GM18861 (cell line): ENCODE measurements at regions not wholly inside any gene's neighbourhood (a gene's known extent, or its start where the extent isn't known, plus 50 kb on each side); places are given as distances from the start of the nearest gene placed in this dataset.
"Not testable (repeated sequence)": the region's sequence is repeated elsewhere in the genome, so short reads cannot be mapped to it uniquely, and the experiment has no call there.

ENCODE experiments used
- ATAC-seq: cut with Tn5 transposase; IDR thresholded peaks from one replicate; pipeline ENCODE4 v1.9.1; 2021; ENCODE audit not compliant: unreplicated experiment

- ATAC-seq = no peak
These were observed 87.7 kb downstream of the DCK start for GRCh38 chr4:71081192-71081591.

DNA sequence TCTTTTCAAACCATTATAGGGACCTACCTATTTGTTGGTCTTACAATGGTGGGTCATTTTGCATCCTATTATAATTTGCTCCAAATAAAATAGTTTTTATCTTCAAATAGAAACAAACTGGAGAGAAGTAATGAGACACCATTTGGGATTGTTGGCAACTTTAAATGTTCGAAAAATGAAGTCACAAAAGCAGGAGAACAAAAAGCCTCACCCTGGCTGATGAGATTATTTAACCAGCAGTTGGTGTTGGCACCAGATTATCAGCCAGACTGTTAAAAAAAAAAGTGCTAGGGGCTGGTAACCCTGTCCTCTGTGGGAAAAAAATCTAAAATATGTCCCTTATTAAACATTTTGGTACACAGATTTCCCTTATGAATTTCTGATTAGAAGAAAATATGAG, 100.3 kb downstream of the DCK start:
- ATAC-seq = no peak

- ATAC-seq = no peak
These were observed 100.8 kb downstream of the DCK start for GRCh38 chr4:71094201-71094600.

DNA sequence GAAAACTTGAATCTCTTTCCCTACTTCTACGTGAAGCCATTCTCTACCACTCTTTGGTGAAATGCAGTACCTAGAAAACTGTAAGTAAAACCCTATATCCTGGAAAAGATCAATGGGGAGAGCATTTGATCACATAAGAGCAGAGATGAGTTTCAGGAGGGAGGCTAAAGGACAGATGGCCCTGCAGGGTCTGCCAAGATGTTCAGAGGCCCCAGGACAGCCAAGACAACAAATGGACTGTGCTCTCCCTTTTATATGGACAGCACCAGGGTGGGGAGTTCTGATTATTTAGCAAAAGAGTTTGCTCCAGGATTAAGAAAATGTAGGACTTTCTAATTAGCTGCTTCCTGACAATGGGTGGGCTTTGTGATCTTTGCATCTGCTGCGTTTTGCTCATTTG, 101.7 kb downstream of the DCK start:
- ATAC-seq = no peak

- no peak for ATAC-seq
These were observed 102.1 kb downstream of the DCK start for GRCh38 chr4:71095545-71095944.

DNA sequence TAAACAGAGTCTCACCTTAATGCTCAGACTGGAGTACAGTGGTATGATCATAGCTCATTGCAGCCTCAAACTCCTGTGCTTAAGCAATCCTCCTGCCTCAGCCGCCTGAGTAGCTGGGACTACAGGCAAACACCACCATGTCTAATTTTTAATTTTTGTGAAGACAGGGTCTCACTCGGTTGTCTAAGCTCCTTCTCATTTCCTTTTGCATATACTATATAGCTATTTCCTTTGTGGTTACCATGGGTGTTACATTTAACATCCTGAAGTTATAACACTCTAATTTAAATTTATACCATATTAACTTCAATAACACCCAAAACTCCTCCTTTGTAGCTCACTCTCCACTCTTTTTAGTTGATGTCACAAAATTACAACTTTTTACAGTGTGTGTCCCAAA, 114.3 kb downstream of the DCK start:
- ATAC-seq = no peak

DNA sequence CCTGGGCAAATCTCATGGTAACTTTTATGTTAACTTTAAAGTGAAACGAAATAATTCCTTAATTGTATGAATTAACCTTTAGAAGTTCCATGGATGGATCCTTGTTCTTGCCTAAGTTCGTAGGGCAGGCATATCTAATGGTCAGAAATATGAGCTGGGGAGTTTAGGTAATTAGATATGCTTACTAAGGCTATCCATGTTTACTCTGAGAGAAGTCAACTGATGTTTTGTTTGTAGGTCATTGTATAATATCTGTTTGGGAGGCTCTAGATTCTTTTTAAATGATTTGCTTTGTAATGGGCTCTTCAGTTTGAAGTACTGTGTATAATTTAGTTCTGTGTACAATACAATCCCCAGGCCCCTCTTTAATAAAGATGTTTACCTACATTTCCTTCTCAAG, 117.0 kb downstream of the DCK start:
- ATAC-seq = no peak

GRCh38 chr4:71111133-71111532, 117.7 kb downstream of the DCK start:
- ATAC-seq = not testable (repeated sequence)

DNA sequence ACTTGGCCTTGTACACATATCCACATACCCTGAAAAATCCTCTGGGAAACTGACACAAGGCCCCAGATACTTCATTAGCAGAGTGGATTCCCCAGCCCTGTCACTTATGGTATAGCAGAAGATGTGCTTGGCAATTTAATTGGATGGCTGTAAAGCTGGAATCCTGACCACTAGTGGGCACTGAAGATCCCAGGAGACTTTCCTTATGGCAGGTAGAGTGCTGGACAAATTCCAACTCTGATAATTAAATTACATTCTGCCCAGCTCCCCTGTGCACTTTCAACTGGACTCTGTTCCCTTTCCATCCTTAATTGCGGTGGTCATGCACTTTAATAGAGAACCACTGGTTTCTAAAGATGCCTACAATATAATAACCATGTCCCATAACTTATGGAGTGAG, 119.8 kb downstream of the DCK start:
- ATAC-seq = no peak

GRCh38 chr4:71120831-71121524, 127.5 kb downstream of the DCK start:
- ATAC-seq = no peak

- no peak for ATAC-seq
These were observed 130.5 kb downstream of the DCK start for GRCh38 chr4:71123951-71124350.

- no peak for ATAC-seq
These were observed 131.7 kb downstream of the DCK start for GRCh38 chr4:71125137-71125536.

DNA sequence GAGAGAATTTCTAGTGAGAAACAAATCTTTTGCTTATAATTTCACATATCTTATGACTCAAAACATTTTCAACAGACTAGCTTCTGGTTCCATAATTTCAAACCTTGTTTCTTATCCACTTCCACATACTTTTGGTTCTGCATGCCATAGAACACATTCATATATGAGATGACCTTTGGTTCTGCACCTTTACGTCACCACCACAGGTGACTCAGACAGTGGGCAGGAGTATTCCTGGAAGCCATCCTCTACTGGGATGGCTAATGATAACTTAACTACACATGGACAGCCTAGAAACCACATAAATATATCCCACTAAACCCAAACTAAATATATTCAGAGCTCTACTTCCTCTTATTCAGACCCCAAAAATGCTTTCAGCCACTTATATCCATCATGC, 133.3 kb downstream of the DCK start:
- no peak for ATAC-seq

- no peak for ATAC-seq
These were observed 137.6 kb downstream of the DCK start for GRCh38 chr4:71130827-71131603.

DNA sequence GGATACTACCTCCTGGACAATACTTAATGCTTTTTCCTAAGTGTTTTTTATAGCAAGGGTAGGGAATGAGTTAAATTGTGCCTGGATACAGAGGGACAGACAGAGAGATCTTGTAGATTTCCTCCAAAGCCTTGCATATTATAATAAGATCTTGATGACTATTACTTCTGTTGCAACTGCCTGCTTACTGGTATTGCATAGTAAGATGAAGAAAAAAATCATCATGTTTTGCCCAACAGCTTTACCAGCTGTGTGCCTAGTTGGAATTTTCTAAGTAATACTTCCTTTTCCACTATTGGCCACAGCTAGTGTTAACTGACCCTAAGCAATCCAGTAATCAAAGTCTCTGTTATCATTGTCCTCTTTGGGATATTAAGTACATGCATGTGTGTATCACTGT, 139.0 kb downstream of the DCK start:
- no peak for ATAC-seq

GRCh38 chr4:71133491-71133890, 140.0 kb downstream of the DCK start:
- ATAC-seq = no peak

- ATAC-seq = no peak
These were observed 142.6 kb downstream of the DCK start for GRCh38 chr4:71136071-71136470.

- ATAC-seq = no peak
These were observed 144.7 kb downstream of the DCK start for GRCh38 chr4:71138007-71138615.

GRCh38 chr4:71140563-71140962, 147.1 kb downstream of the DCK start:
- no peak for ATAC-seq

- ATAC-seq = peak; percentile 62
These were observed 147.7 kb downstream of the DCK start for GRCh38 chr4:71141125-71141524.

DNA sequence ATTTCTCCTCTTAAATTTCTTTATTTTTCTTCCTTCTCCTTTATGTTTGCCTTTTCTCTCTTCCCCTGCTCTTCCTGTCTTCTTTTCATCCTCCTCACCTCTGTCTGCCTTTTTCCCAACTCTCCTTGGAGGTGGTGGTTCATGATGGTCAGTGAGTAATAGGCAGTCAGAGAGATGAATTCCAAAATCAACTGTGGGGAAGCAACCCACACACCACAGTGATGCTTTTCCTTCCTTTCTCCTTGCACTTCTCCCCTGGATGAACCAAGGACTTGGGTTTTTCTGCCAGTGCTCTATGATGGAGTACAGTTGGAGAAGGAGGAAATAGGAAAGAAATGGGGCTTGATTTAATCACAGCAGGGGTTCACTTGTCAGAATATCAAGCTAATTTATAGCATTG, 153.8 kb downstream of the DCK start:
- ATAC-seq = no peak

GRCh38 chr4:71148545-71148944, 155.1 kb downstream of the DCK start:
- no peak for ATAC-seq
